OCI-LY3 (cell line): ENCODE measurements at regions not wholly inside any gene's neighbourhood (a gene's known extent, or its start where the extent isn't known, plus 50 kb on each side); places are given as distances from the start of the nearest gene placed in this dataset.

ENCODE experiments used
- EZH2phosphoT487 ChIP-seq: fragments of 200-600 bp; shearing (Covaris generic); IDR thresholded peaks from 2 replicates; pipeline ENCODE4 v1.6.1; 2018; ENCODE audit warnings: antibody characterized with exemption, mixed run types, low read depth
- TF ChIP-seq, protein P1 (sequence below): fragments of 200-600, 300-600 bp; sonication (generic); IDR thresholded peaks from 2 replicates; pipeline ENCODE4 v1.5.1; 2014; ENCODE audit warnings: antibody characterized with exemption, low read length, low read depth

DNA sequence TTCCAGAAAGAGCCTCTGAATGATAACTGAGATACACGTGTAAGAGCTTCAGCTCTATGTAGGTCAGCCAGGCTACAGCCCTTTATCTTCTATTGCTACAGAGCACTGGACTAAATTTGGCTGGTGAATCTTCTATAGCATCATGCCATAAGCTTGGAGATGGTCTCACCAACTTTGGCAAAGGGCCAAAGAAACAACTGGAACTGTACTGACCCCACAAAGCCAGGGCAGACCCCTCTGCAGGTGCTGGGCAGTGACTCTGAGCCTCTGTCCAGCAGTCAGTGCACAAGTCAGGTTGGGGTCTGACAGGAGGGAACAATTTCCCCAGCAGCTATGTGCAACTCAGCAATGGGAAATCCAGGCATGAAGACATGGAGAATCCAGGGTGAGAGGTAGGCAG is 57.8 kb upstream of the NFASC start:
- TF ChIP-seq, protein P1, sequence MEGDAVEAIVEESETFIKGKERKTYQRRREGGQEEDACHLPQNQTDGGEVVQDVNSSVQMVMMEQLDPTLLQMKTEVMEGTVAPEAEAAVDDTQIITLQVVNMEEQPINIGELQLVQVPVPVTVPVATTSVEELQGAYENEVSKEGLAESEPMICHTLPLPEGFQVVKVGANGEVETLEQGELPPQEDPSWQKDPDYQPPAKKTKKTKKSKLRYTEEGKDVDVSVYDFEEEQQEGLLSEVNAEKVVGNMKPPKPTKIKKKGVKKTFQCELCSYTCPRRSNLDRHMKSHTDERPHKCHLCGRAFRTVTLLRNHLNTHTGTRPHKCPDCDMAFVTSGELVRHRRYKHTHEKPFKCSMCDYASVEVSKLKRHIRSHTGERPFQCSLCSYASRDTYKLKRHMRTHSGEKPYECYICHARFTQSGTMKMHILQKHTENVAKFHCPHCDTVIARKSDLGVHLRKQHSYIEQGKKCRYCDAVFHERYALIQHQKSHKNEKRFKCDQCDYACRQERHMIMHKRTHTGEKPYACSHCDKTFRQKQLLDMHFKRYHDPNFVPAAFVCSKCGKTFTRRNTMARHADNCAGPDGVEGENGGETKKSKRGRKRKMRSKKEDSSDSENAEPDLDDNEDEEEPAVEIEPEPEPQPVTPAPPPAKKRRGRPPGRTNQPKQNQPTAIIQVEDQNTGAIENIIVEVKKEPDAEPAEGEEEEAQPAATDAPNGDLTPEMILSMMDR = no peak
- TF ChIP-seq EZH2phosphoT487 = no peak
